ENCODE measurements at regions not wholly inside any gene's neighbourhood (a gene's known extent, or its start where the extent isn't known, plus 50 kb on each side); places are given as distances from the start of the nearest gene placed in this dataset.

DNA sequence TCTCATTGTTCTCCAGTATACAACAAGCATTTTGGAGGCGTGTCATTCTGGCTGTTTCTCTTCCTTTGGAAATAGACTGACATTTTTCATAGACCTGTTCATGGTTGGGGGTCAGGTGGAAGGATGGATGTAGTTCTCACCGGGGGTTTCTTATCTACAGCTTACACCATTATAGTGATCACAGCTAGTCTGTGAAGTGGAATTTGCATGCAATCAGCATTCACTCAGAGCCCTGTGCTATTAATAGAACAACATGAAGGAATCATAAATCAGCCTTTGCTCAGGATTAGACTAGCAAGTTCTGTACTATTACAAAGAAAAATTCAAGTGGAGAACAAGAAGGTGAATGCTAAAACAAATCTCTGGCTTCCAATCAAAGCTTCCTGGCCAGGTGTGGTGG is 132.6 kb upstream of the PUDP start:
- no peak for TF ChIP-seq CTCF (optimal IDR thresholded peaks at IDR 0.05 in 1 of 3, IDR thresholded peaks at IDR 0.05 in 1 of 3, conservative IDR thresholded peaks at IDR 0.05 in 1 of 3; ENCODE audit: extremely low read depth in 1 of 3, insufficient read depth in 2 of 3, low read length in 3 of 3)
- no peak for TF ChIP-seq EZH2 (IDR thresholded peaks at IDR 0.05; ENCODE audit: low read length)

All from keratinocyte (primary cell).